NCI-H146 treated with DMSO at 0.1 percent for 48 hours (cell line): ENCODE measurements at regions not wholly inside any gene's neighbourhood (a gene's known extent, or its start where the extent isn't known, plus 50 kb on each side); places are given as distances from the start of the nearest gene placed in this dataset.
"Not testable (repeated sequence)": the region's sequence is repeated elsewhere in the genome, so short reads cannot be mapped to it uniquely, and the experiment has no call there.

Source experiments
- DNase-seq: peaks from one replicate; lab custom pipeline; 2025; ENCODE audit not compliant: unreplicated experiment; lab: John Stamatoyannopoulos, UW

- DNase-seq, result no peak
Measured at GRCh38 chrX:42020225-42020624, 96.9 kb upstream of the CASK start.

DNA sequence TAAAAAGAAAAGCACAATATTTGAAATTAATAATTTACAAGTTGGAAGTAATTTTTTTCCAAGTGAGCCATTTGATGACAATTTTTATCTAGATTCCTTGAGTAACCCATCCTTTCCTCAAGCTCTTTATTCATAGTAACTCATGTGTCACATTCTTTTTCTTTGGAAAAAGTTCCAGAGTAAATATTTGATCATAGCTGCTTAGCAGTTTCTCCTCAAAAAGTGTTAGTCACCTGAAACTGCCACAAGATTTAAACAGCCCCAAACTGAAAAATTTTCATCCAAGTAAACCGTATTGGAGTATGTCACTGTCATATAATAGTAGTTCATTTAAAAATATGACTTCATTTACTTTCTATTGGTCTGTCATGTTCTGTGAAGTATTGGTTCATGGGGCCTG lies 94.6 kb upstream of the CASK start:
- DNase-seq, result no peak

GRCh38 chrX:42000836-42001235 lies 77.5 kb upstream of the CASK start:
- no peak for DNase-seq

DNA sequence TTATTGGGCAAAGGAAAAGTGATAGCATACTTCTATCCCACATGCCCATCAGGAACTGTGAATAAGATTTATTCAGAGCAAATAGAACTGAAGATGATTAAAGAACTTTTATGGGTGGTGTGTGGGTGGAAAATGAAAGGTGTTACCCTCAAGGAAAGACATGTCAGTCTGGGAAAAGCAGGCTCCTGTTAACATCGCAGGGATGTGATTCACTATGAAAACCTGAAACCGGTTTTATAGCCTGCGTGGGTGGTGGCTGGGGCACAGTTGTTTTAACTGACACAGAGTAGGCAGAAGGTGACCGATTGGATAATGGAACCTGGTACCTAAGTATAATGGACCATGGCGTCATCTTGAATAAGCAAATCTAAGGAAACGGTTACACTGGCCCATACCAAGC lies 61.3 kb upstream of the CASK start:
- no peak for DNase-seq

DNA sequence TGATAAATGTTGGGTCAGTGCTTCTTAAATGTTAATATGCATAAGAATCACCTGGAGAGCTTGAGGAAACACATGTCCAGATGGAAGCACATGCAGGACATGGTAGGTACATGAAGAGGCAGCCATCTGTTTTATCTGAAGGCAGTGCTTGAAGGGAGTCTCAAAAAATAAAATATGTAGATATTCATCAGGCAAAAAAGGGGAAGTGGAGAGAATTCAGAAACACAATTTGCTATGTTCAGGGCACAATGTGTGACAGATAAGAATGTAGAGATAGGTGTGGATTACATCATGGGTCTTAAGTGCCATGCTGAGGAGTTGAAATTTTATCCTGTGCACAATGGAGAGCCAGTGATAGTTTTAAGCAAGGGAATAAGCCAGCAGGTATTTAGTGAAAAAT lies 59.6 kb upstream of the CASK start:
- no peak for DNase-seq

- DNase-seq, result no peak
Measured at GRCh38 chrX:41981481-41982013, 58.2 kb upstream of the CASK start.

DNA sequence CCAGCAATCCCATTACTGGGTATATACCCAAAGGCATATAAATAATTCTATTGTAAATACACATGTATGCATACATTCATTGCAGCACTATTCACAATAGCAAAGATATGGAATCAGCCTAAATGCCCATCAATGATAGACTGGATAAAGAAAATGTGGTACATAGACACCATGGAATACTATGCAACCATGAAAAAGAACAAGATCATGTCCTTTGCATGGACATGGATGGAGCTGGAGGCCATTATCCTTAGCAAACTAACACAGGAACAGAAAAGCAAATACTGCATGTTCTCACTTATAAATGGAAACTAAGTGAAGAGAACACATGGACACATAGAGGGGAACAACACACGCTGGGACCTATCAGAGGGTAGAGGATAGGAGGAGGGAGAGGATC lies 51.3 kb upstream of the CASK start:
- not testable (repeated sequence) for DNase-seq

GRCh38 chrX:41973208-41973607 lies 49.9 kb upstream of the CASK start:
- no peak for DNase-seq
